ENCODE measurements at regions not wholly inside any gene's neighbourhood (a gene's known extent, or its start where the extent isn't known, plus 50 kb on each side); places are given as distances from the start of the nearest gene placed in this dataset.

GRCh38 chr10:78542521-78542920 is 508.9 kb downstream of the RPS24 start:
- TF ChIP-seq EP300 (IDR thresholded peaks at IDR 0.05) (no peak), POLR2A (IDR thresholded peaks at IDR 0.05) (no peak)
